ENCODE measurements at regions not wholly inside any gene's neighbourhood (a gene's known extent, or its start where the extent isn't known, plus 50 kb on each side); places are given as distances from the start of the nearest gene placed in this dataset.

DNA sequence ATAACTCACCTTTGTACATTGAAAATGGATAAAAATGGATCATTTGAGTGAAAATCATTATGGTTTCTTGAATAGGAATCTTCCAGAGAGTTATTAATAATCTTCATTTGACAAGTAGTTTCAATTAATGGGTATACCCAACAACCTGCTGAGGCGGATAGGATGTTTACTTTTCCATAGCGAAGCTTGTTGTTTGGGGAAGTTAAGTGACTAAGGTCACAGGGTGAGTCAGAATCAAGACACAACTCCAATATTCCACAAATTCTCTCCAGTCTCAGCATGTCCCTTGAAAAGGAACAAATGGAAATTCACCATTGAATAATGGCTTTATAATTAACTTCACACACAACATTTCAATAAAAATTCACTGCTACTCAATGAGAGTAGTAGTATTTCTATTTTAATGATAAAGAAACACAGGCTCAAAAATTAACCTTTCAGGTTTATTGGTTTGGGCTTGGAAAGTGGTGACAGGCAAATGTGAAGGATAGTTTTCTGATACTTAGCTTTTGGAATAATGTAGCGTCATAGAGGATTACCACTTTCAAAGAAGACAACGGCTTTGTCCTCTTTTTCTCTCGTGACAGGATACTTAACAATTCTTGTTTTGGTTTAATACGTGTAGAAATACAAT, 211.3 kb downstream of the GPD2 start:
- DNase-seq = no peak

DNA sequence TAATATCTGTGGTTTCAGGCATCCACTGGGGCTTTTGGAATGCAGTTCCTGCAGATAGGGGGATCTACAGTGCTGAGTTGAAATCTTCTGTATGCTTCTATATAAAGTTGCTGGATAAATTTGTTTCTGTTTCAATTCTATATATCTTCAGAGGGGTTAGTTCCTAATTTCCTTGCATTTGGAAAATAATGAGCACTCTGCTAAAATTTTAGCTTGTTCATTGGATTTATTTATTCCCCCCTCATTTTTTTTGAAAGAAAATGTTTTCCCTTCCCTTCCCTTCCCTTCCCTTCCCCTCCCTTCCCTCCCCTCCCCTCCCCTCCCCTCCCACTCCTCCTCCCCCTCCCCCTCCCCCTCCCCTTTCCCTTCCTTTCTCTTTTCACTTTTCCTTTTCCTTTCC, 212.3 kb downstream of the GPD2 start:
- no peak for DNase-seq

DNA sequence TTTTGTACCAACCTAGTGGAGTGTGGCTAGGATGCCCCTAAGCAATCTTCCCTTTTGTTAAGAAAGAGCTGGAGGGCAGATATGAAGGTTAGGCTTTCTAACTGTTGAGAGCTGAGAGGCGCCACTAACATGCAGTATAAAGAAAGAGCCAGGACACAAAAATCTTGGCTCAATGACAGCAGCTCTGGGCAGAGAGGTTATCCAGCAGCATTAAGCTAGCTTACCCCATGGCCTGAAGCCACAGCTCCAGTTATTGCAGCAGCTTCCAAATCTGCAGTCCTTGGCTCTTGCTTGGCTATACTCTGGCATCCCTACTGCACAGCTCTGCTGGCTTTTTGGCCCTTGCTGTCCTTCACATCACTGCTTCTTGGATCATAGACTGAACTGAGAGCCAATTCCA, 213.4 kb downstream of the GPD2 start:
- no peak for DNase-seq

DNA sequence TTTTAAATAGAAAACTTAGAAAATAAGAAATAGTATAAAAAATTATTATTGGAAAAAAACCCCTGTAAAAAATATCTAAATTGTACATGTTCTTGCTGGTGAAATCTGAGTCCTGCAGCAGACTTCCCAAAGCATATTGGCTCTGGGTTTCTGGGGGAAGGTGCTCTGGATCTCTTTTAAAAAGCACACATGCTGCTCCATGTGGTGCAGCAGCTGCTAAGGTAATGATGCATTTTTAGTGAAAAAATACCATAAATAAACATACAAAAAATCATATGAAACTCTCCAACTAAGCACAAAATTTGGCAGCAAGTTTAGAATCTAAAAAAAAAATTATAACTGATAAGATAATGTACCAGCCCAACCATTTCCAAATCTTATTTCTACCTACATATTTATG, 216.5 kb downstream of the GPD2 start:
- DNase-seq = peak; percentile 54

DNA sequence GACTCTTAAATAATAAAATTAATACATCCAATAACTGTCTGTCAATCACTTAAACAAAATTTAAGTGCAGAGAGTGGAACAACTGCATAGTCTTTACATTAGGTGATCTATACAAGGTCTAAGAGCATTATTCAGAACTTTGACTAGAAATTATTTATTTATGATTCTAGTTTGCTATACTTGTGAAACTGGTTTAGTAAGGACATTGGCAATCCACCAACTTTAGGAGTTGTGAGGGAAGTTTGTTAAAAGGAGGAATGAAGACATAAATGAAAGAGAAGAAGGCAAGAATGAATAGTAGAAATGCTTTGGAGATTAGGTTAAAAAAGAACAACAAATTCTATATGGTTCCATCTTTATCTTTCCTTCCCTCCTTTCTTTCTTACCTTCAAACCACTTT, 217.5 kb downstream of the GPD2 start:
- no peak for DNase-seq

DNA sequence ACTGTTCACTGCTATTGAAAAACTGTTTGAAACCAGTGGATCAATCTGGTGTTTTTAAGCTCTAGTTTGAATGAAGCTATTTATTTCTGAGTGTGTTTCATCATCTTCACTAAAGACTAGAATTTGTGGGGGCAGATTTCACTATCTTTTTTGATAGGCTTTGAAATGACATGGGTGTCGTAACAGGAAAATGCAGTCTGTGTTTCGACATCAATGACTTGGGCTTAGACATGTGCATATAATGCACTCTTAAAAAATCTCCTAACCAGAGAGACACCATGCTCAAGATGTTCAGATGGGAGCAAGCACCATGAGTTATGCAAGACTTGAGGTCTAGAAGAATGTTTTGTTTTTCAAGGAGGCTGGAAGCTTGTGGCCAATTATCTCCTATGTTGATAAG, 221.6 kb downstream of the GPD2 start:
- no peak for DNase-seq

DNA sequence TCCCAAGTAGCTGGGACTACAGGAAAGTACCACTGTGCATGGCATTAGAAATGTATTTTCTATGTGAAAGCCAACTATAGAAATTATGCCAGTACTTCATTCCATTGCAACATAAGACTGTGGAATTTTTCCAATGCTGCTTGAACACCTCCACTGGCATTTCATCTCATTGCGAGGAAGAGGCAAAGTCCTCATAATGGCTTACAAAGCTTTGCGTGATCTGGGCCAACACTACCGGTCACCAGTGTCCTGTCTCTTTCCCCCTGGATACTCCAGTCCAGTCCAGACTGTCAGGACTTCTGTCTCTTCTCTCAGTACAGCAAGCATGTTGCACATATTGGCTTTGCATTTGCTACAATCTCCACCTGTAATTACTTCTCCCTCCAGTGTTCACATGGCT, 223.5 kb downstream of the GPD2 start:
- DNase-seq = no peak

DNA sequence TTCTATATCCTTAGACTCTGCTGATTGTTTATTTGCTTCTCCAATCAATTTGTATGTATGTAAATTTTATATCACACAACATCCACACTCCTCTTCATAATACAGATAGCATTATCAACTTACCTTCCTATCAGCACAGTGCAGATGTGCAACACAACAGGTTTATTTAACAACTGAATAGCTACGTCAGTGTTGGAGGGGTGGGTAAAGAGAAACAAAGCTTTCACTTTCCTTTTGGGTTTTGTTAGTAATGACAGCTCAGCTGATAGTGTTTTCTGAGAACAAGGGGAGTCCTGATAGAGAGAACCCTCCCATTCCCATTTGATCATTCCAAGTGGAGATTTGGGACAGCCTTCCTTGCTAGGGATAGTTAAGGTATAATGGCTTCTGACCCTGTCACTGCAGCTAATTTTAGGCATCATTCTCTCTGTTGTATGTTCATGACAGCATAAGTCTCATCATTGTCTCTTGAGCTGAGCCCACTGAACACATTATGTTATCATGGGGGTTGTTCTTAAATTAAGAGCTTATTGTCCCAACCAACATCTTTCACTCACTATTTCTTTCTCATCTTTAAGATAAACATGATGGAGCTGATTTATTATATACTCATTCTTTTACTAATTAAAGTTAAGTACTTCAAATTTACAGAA, 227.7 kb downstream of the GPD2 start:
- no peak for DNase-seq

DNA sequence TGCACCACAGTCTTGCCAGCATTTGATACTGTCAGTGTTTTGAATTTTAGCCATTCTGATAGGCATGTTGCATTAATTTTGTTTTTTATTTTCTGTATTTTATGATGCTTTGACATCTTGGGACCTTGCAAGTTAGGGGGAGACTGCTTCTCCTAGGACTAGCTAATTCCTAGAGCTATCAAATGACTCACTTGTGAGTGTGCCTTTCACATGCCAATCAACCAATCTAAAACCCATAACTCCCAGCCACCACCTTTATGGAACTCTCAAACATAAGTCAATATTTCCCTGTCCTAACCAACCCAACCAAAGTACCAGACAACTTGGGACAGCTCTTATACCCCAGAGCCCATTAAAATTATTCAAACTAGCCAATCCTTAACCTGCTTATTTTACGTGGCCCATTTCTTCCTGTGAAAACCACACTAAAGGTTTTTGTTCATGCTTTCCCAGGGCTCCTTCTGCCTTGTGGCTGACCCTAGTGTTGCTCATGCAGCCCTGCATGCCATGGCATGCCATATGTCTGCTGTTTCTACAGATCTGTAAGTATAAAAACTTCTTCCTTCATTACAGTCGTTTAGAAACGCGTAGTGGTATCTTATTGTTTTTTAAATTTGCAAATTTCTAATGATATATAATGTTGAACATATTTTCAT, 230.1 kb downstream of the GPD2 start:
- DNase-seq = no peak

DNA sequence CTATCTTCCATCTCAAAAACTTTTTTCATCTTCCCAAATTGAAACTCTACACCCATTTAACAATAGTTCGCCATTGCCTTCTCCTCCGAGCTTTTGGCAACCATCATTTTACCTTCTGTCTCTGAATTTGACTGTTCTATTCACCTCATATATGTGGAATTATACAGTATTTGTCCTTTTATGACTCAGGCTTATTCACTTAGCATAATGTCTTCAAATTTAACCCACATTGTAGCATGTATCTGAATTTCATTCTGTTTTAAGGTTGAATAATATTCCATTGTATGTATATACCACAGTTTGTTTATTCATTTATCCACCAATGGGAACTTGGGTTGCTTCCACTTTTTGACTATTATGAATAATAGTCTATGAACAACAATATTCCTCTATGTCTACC, 233.9 kb downstream of the GPD2 start:
- no peak for DNase-seq

DNA sequence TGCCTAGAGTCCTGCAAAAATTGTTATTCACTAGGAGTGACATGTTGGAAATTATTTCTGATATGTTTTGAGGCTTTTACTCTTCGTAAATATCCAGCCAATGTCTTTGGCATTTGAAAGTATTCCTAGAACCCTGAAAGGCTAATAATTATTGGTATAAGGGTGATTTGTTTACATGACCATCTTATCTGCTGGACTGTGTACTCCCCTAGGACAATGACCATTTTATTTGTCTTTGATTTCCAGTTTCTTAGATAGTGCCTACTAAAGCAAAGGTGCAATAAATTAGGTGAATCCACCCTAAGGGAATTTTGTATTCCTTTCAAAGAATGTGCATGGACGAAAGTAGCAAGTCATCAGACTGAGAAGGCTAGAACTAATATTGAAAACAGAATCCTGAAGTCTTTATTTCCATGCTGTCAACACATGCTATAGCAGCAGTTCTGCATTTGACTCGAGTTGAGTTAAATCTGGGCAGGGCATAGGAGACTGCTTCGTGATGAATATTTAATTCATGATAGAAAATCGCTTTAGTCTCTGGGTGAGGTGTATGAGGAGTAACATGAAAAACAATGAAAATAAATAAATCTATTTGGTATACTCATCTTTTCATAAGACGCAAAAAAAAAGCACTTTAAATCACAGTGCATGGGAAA, 235.7 kb downstream of the GPD2 start:
- no peak for DNase-seq

DNA sequence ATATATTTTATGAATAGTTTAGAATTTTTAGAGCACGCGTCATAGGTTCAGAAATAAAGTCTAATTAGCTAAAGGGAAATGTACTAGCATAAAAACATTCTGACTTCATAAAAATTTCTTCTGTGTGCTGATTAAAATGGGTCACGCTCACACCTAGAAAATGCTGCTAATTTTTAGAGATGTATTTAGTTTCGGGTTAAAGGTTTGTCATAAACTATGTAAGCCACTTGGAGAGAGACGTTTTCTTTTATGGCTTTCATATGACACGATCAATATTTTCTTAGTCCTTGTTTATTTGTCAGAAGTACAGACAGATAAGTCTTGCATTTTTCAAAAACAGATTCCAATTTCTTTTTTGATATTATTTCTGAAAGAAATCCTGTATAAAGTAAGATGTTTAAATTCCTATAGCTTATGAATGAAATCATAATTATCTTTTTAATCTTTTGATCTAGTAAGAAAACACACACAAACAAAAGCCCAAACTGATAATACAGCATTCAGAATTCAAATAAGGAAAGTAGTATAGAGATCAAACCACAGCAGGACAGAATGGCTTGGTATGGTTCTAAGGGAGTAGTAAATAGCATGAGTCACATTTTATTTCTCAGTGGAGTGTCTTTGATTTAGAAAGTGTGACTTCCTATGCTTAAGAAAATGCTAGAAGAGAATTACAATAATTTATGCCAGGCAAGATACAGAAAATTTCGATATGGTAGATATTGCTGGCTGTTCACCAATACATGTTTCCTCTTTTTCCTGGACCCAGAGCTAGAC, 236.6 kb downstream of the GPD2 start:
- no peak for DNase-seq

DNA sequence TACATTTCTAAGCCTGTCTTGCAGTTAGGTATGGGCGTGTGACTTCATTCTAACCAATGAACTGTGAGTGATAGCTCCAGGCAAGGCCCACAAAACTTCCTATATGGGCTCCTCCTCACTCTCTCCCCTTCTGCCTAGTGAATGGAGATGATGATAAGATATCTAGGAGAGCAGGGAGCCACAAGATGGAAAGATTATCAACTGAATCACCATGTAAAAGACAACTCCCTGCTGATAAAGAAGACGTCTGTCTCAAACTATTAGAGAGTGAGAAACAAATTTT, 237.1 kb downstream of the GPD2 start:
- DNase-seq = no peak

DNA sequence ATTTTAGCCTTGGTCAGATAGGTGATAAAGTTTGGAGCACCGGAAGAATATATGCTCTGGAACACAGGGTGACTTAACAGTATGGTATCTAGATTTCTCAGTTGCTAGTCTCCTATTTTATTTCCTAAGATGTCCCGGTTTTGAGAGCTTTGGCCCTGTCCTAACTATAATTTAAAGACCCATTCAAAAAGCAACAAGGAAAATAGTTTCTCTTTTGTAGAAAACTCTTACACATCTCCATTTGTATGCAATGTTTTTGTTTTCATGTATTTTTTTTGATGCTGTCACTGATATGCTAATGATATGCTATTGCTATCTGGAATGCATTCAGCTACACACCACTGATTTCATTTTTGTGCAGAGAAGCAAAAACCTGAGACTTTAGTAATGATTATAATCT, 237.8 kb downstream of the GPD2 start:
- no peak for DNase-seq

DNA sequence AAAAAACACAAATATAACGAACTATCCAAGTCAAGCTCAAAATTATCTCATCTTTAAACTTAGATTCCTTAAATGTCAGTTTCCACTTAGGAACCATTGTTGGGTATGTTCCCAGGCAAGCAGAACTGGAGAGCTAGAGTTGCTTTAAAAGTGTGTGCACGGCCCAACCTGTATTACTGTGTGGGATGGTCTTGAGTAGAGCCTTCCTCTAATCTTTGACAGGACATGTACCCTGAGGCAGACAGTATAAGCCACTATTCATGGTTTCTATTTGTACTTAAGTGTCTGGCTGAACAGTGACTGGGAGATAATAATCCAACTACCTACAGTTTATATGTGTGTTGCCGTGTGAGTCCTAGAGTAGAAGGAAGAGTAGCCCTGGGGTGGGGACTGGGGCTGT, 239.7 kb downstream of the GPD2 start:
- DNase-seq = no peak

DNA sequence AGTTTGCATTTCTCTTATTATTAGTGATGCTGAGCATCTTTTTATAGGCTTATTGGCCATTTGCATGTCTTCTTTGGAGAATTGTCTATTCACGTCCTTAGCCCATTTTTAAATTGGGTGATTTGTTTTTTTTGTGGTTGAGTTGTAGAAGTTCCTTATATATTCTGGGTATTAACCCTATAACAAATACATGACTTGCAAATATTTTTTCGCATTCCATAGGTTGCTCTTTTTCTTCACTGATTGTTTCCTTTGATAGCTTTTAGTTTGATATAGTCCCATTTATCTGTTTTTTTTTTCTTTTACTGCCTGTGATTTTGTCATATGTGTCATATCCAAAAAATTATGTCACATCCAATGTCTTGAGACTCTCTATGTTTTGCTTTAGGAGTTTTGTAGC, 243.6 kb downstream of the GPD2 start:
- DNase-seq = no peak

DNA sequence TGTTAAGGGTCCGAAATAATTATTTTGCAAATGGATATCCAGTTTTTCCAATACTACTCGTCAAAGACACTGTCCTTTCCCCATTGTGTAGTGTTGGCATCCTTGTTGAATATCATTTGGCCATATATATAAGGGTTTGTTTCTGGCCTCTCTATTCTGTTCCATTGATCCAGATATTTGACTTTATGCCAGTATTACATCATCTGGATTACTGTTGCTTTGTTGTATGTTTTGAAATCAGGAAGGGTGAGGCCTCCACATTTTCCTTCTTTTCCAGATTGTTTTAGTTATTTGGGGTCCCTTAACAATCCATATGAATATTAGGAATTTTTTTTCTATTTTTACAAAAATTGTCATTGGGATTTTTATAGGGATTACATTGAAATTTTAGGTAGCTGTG, 244.1 kb downstream of the GPD2 start:
- DNase-seq = no peak

DNA sequence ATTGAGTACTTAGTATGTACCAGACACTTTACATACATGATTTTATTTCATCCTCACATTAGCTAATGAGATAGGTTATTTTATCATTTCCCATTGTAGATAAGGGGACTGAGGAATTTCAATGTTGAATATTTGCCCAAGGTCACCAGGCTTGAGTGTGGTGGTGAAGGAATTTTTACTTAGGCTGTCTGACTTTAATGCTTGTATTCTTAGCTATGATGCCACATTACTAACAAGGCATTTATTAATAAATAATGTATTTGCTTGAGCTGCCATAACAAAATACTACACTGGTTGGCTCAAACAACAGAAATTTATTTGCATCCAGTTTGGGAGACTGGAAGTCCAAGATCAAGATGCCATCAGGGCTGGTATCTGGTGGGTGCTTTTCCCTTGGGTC, 250.9 kb downstream of the GPD2 start:
- DNase-seq = no peak

DNA sequence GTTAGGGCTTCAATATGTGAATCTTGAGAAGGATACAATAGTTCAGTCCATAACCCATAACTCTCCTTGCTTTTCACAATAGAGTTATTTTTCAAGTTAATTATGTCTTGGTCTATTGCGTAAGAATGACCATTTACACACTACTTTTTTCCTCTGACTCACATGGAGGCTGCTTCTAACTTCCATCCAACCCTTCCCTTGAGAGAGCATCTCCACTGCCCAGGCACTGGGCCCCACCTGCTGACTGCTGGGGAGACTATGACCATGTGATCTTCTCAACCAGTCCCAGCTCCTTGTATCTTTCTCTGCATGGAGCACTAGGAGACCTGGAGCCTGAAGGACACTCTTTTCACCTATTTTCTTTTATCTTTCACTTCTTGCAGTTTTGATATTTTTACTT, 251.5 kb downstream of the GPD2 start:
- DNase-seq = no peak

DNA sequence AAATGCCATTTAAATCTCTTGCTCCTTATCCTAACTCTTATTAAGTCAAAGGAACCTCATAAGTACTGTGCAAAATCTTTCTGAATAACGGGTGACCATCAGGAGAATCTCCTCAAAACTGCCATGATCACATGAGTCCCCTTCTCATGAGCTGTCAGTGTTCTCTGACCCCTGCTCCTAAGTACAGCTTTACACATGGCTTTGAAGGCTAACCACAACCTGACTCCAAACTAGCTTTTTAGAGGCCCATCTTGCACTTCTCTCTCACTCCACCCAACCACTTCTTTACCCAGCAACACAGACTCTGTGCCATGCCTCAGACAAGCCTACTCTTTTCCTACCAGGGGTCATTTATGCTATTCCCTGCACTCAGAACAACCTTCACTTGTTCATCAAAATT, 253.8 kb downstream of the GPD2 start:
- DNase-seq = no peak

DNA sequence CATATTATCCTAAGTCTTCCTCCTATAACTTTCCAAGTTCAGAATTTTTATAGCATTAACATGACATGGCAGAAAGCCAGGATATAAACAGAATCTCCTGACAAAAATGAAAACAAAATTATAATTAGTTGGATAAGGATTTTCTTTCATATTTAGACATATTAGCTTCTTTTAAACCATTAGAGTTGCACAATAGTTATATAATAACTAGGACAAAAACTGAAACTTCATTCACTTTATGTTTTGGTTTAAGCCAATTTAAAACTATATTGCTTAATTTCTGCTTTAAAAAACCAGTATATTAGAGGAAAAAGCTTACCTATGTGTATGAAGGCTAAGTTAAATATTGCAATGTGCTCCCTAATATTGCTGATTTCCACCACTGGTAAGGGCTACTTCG, 254.8 kb downstream of the GPD2 start:
- no peak for DNase-seq

DNA sequence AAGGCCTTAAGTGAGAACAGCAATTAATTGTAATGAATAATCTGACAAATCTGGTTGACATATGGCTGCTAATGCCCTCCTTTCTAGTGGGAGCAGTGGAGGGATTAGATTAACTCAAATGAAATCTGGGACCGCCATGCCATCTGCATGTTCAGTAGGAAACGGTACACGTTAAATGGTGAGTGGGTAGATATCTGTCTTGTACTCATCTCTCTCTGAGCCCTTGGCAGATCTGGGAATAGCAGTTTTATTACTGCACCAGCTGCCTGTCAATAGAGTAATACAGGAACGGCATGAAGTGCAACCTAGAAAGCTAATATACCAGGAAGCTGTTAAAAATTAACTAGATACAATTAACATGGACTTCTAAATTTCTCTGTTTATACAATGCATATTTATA, 258.8 kb downstream of the GPD2 start:
- peak; percentile 58 for DNase-seq

DNA sequence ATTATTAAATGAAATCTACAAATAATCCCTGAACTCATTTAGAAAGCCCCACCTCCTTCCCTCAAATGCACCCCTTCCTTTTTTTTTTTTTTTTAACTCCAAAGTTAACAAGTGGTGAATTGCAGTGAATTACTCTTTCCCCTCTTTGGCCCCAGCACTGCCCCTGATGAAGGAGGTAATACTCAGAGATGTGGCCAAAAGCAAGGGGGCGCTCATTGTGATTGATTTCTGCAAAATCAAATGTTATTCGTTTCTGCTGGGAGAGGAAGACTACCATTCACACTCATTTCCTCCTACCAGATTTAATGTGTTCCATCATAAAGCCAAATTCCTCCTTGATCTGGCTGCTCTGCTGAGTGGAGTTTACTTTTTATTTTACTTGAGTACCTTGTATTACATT, 259.4 kb downstream of the GPD2 start:
- no peak for DNase-seq

DNA sequence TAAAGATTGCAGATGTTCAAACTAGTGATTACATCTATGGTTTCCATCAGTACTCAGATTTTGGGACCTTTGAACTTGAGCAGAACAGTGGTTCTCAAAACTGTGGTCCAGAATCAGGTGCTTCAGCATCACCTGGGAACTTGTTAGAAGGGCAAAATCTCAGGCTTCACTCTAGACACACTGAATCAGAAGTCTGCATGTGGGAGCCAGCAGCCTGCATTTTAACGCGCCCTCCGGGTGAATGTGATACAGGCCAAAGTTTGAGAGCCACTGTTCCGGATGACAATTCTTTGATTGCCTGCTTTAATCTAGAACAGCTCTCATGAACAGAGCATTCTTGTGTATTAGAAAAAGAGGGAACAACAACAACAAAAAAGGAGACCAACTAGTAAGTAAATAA, 261.7 kb downstream of the GPD2 start:
- no peak for DNase-seq
